GM12872 (cell line): ENCODE measurements at regions not wholly inside any gene's neighbourhood (a gene's known extent, or its start where the extent isn't known, plus 50 kb on each side); places are given as distances from the start of the nearest gene placed in this dataset.

Experiments used
- CTCF ChIP-seq: IDR thresholded peaks from 3 replicates; pipeline ENCODE4 v1.5.1; 2011; ENCODE audit warnings: low read depth, mild to moderate bottlenecking, low read length, moderate library complexity; ENCODE audit not compliant: insufficient read depth

- TF ChIP-seq CTCF, result no peak
These were observed 167.0 kb downstream of the TLE3 start for GRCh38 chr15:69930754-69931153.

- no peak for TF ChIP-seq CTCF
These were observed 166.6 kb downstream of the TLE3 start for GRCh38 chr15:69931156-69931555.

GRCh38 chr15:69934607-69935006 lies 163.1 kb downstream of the TLE3 start:
- TF ChIP-seq CTCF, result no peak

- TF ChIP-seq CTCF, result no peak
These were observed 157.9 kb downstream of the TLE3 start for GRCh38 chr15:69939513-69940440.

- TF ChIP-seq CTCF, result no peak
These were observed 157.0 kb downstream of the TLE3 start for GRCh38 chr15:69940441-69941300.

GRCh38 chr15:69941301-69941605 lies 156.5 kb downstream of the TLE3 start:
- TF ChIP-seq CTCF, result no peak

- TF ChIP-seq CTCF, result no peak
These were observed 155.8 kb downstream of the TLE3 start for GRCh38 chr15:69941706-69942495.
